ENCODE measurements at regions not wholly inside any gene's neighbourhood (a gene's known extent, or its start where the extent isn't known, plus 50 kb on each side); places are given as distances from the start of the nearest gene placed in this dataset.

DNA sequence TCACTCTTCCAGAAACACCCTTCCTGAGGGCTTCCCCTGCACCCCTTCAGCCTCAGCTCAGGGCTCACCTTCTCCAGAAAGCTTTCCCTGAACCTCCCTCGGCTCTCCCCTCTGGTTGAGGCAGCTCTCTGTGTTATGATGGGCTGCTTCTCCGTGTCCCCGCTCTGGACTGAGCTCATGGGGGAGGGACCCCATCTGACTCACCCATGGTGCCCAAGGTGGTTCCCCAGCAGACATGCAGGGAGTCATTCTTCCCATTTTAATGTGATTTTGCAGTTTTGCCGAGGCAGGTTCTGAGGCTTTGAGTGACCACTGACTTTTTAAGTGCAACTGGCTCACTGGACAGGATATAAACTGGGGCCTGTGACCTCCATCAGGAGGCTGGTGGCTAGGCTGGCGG, 495.1 kb downstream of the TBC1D22A start:
- TF ChIP-seq, protein P1, sequence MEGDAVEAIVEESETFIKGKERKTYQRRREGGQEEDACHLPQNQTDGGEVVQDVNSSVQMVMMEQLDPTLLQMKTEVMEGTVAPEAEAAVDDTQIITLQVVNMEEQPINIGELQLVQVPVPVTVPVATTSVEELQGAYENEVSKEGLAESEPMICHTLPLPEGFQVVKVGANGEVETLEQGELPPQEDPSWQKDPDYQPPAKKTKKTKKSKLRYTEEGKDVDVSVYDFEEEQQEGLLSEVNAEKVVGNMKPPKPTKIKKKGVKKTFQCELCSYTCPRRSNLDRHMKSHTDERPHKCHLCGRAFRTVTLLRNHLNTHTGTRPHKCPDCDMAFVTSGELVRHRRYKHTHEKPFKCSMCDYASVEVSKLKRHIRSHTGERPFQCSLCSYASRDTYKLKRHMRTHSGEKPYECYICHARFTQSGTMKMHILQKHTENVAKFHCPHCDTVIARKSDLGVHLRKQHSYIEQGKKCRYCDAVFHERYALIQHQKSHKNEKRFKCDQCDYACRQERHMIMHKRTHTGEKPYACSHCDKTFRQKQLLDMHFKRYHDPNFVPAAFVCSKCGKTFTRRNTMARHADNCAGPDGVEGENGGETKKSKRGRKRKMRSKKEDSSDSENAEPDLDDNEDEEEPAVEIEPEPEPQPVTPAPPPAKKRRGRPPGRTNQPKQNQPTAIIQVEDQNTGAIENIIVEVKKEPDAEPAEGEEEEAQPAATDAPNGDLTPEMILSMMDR (IDR thresholded peaks at IDR 0.05): no peak
- no peak for TF ChIP-seq POLR2A (IDR thresholded peaks at IDR 0.05)

Measured in heart left ventricle (tissue), 13 donors.